ENCODE measurements at regions not wholly inside any gene's neighbourhood (a gene's known extent, or its start where the extent isn't known, plus 50 kb on each side); places are given as distances from the start of the nearest gene placed in this dataset.

- TF ChIP-seq POLR2A (IDR thresholded peaks at IDR 0.05; ENCODE audit: extremely low read depth, insufficient read length) (no peak), CTCF (IDR thresholded peaks at IDR 0.05; ENCODE audit: low read depth, low read length) (no peak)
Measured at GRCh38 chr5:30960036-30960435, 233.4 kb upstream of the CDH6 start.
